ENCODE measurements at regions not wholly inside any gene's neighbourhood (a gene's known extent, or its start where the extent isn't known, plus 50 kb on each side); places are given as distances from the start of the nearest gene placed in this dataset.

- TF ChIP-seq, protein P1, sequence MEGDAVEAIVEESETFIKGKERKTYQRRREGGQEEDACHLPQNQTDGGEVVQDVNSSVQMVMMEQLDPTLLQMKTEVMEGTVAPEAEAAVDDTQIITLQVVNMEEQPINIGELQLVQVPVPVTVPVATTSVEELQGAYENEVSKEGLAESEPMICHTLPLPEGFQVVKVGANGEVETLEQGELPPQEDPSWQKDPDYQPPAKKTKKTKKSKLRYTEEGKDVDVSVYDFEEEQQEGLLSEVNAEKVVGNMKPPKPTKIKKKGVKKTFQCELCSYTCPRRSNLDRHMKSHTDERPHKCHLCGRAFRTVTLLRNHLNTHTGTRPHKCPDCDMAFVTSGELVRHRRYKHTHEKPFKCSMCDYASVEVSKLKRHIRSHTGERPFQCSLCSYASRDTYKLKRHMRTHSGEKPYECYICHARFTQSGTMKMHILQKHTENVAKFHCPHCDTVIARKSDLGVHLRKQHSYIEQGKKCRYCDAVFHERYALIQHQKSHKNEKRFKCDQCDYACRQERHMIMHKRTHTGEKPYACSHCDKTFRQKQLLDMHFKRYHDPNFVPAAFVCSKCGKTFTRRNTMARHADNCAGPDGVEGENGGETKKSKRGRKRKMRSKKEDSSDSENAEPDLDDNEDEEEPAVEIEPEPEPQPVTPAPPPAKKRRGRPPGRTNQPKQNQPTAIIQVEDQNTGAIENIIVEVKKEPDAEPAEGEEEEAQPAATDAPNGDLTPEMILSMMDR (IDR thresholded peaks at IDR 0.05; ENCODE audit: insufficient read depth, low read depth, low read length, missing control alignments) = no peak
- DNase-seq (ENCODE audit: low read depth) = peak; percentile 7
- H3K4me3 ChIP-seq (ENCODE audit: low read length) = no peak overlapping the region
Observed at GRCh38 chr13:65825039-65825438, 1405.1 kb downstream of the PCDH9 start.

DNA sequence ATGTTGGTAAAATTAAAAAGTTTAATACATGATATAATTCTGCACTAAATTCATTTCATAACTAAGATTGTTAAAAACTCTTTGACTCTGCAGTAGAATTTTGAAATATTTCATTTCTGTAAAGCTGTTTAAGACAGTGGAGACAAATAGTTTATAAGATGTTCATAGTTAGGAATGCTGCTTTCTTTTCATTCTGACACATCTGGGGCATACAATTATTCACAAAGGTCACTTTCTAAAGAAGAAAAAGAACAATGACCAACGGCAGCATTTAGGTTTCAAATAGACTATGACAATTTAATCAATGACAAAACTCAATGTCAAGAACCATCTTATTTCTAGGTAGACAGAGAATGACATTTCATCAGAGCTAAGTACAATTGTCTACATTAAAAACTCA, 1422.1 kb downstream of the PCDH9 start:
- H3K4me3 ChIP-seq (ENCODE audit: low read length) = no peak overlapping the region
- TF ChIP-seq, protein P1 (IDR thresholded peaks at IDR 0.05; ENCODE audit: insufficient read depth, low read depth, low read length, missing control alignments) = no peak

GRCh38 chr13:65803530-65804392, 1426.4 kb downstream of the PCDH9 start:
- no peak for DNase-seq (ENCODE audit: low read depth)
- TF ChIP-seq, protein P1 (IDR thresholded peaks at IDR 0.05; ENCODE audit: insufficient read depth, low read depth, low read length, missing control alignments) = no peak
- H3K4me3 ChIP-seq (ENCODE audit: low read length) = no peak overlapping the region

More for the DNA sequence above, 1422.1 kb downstream of the PCDH9 start:
- peak; percentile 45 for DNase-seq (ENCODE audit: low read depth)

GRCh38 chr13:65789815-65790214, 1440.3 kb downstream of the PCDH9 start:
- H3K4me3 ChIP-seq (ENCODE audit: low read length) = no peak overlapping the region
- peak; percentile 18 for DNase-seq (ENCODE audit: low read depth)
- TF ChIP-seq, protein P1 (IDR thresholded peaks at IDR 0.05; ENCODE audit: insufficient read depth, low read depth, low read length, missing control alignments) = no peak

DNA sequence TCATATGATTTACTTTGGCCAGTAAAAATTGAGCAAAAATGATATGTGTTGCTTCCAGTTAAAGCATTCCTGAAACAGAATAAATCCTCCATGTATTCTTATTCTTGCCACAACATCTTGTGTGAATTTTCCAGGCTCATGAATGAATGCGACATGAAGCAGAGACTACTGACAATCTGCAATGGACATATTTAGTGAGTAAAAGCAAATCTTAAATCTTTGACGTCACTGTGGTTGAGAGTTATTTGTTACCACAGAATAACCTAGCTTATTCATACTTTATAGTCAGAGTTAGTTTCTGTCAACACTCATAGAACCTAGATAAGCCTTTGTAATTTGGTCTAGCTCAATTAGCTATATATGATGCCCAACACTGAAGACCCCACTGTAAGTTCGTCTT, 1443.1 kb downstream of the PCDH9 start:
- no peak for DNase-seq (ENCODE audit: low read depth)
- no peak overlapping the region for H3K4me3 ChIP-seq (ENCODE audit: low read length)
- TF ChIP-seq, protein P1 (IDR thresholded peaks at IDR 0.05; ENCODE audit: insufficient read depth, low read depth, low read length, missing control alignments) = no peak

DNA sequence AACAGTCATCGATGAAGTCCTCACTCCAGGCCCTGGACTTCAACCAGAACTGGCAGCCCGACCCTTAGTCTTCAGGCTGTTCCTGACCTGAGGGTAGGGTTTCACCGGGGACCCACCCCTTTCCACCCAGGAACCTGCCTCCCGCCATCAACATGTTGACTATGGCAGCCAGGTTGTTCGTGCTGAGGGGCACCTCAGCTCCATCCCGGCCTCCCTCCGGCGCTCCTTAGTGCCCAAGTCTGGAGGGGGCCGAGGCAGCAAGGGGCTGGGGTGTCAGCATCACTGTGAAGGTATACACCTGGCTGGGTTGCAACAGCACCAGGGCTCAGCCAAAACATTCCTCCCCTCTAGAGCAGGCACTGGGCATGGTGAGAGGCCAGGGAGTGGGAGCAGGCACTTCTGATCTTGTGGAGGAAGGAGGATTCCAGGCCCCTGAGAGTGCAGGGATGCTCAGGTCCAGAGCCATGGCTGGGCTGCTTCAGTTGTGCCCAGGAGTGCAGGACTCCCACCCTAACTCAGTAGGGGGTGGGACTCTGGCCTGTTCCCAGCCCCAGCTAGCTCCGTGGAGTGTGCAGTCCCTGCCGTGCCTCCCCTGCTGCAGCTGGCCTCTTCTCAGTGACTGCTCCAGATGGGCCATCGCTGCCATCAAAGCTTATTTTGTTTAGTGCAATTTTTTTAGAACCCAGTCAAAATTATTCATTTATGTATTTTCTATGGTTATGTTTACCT, 1445.9 kb downstream of the PCDH9 start:
- no peak overlapping the region for H3K4me3 ChIP-seq (ENCODE audit: low read length)
- TF ChIP-seq, protein P1 (IDR thresholded peaks at IDR 0.05; ENCODE audit: insufficient read depth, low read depth, low read length, missing control alignments) = no peak
- no peak for DNase-seq (ENCODE audit: low read depth)

Measured in epithelial cell of esophagus (primary cell).